ENCODE measurements at regions not wholly inside any gene's neighbourhood (a gene's known extent, or its start where the extent isn't known, plus 50 kb on each side); places are given as distances from the start of the nearest gene placed in this dataset.

DNA sequence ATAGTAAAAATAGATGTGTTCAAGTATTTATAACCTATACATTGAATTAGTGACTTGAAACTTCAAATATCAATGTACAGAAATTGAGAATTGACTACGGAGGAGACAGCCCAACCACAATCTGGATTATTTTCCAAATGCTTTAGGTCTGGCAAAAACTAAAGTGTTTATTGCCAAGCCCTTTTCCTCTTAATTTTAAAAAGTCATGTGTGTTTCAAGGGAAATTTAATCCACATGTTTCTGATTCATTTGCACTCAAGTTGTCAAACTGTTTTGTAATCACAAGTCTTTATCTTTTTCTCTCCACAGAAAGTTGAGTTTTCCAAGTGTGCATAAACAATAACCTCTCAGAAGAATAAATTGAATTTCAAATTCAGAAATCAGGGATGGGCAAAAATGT lies 350.8 kb upstream of the RSPO3 start:
- Histone ChIP-seq H4K20me1 (ENCODE audit: insufficient read depth) (no peaks in the 10 kb centered on the region), H3K9me2 (ENCODE audit: insufficient read depth) (no peaks in the 10 kb centered on the region), H3K4me3 (replicated peaks in 1 of 2; ENCODE audit: low read depth in 1 of 2, low read length in 2 of 2) (no peak overlapping the region), H2AFZ (ENCODE audit: low read depth, low read length, poor library complexity, severe bottlenecking) (no peak overlapping the region), H3K27ac (ENCODE audit: low read depth, low read length) (no peak overlapping the region), H3K4me1 (ENCODE audit: control insufficient read depth in 1 of 2, insufficient read depth in 2 of 2, low read length in 2 of 2) (no peaks in the 10 kb centered on the region), H3K9me3 (ENCODE audit: control insufficient read depth in 1 of 2, insufficient read depth in 1 of 2, low read depth in 1 of 2, low read length in 2 of 2) (no peaks in the 10 kb centered on the region), H3K4me2 (ENCODE audit: low read length) (no peak overlapping the region), H3K36me3 (ENCODE audit: control insufficient read depth in 1 of 2, insufficient read depth in 2 of 2, low read length in 2 of 2) (no peaks in the 10 kb centered on the region), H3K79me2 (ENCODE audit: insufficient read depth, low read length) (no peaks in the 10 kb centered on the region), H3K9ac (ENCODE audit: low read length) (no peak overlapping the region), H3K27me3 (ENCODE audit: insufficient read depth, low read length) (peaks cover 43% of the 10 kb centered on the region)
- TF ChIP-seq, protein P1, sequence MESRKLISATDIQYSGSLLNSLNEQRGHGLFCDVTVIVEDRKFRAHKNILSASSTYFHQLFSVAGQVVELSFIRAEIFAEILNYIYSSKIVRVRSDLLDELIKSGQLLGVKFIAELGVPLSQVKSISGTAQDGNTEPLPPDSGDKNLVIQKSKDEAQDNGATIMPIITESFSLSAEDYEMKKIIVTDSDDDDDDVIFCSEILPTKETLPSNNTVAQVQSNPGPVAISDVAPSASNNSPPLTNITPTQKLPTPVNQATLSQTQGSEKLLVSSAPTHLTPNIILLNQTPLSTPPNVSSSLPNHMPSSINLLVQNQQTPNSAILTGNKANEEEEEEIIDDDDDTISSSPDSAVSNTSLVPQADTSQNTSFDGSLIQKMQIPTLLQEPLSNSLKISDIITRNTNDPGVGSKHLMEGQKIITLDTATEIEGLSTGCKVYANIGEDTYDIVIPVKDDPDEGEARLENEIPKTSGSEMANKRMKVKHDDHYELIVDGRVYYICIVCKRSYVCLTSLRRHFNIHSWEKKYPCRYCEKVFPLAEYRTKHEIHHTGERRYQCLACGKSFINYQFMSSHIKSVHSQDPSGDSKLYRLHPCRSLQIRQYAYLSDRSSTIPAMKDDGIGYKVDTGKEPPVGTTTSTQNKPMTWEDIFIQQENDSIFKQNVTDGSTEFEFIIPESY (IDR thresholded peaks at IDR 0.05; ENCODE audit: extremely low read depth, insufficient replicate concordance, low read length): no peak
- TF ChIP-seq CTCF (IDR thresholded peaks at IDR 0.05 in 2 of 3, conservative IDR thresholded peaks at IDR 0.05 in 1 of 3; ENCODE audit: borderline replicate concordance in 1 of 3, insufficient read depth in 1 of 3, low read depth in 2 of 3, low read length in 2 of 3): no peak
- TF ChIP-seq, protein P2, sequence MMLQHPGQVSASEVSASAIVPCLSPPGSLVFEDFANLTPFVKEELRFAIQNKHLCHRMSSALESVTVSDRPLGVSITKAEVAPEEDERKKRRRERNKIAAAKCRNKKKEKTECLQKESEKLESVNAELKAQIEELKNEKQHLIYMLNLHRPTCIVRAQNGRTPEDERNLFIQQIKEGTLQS (IDR thresholded peaks at IDR 0.05): no peak
- no peak for TF ChIP-seq EZH2phosphoT487 (IDR thresholded peaks at IDR 0.05; ENCODE audit: borderline replicate concordance)
- TF ChIP-seq, protein P3, sequence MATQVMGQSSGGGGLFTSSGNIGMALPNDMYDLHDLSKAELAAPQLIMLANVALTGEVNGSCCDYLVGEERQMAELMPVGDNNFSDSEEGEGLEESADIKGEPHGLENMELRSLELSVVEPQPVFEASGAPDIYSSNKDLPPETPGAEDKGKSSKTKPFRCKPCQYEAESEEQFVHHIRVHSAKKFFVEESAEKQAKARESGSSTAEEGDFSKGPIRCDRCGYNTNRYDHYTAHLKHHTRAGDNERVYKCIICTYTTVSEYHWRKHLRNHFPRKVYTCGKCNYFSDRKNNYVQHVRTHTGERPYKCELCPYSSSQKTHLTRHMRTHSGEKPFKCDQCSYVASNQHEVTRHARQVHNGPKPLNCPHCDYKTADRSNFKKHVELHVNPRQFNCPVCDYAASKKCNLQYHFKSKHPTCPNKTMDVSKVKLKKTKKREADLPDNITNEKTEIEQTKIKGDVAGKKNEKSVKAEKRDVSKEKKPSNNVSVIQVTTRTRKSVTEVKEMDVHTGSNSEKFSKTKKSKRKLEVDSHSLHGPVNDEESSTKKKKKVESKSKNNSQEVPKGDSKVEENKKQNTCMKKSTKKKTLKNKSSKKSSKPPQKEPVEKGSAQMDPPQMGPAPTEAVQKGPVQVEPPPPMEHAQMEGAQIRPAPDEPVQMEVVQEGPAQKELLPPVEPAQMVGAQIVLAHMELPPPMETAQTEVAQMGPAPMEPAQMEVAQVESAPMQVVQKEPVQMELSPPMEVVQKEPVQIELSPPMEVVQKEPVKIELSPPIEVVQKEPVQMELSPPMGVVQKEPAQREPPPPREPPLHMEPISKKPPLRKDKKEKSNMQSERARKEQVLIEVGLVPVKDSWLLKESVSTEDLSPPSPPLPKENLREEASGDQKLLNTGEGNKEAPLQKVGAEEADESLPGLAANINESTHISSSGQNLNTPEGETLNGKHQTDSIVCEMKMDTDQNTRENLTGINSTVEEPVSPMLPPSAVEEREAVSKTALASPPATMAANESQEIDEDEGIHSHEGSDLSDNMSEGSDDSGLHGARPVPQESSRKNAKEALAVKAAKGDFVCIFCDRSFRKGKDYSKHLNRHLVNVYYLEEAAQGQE (IDR thresholded peaks at IDR 0.05; ENCODE audit: low read depth): no peak
- TF ChIP-seq ZFX (IDR thresholded peaks at IDR 0.05): no peak
- TF ChIP-seq TCF7L2 (IDR thresholded peaks at IDR 0.05; ENCODE audit: borderline replicate concordance, extremely low read depth, insufficient read depth, insufficient read length): no peak
- no peak for TF ChIP-seq SRF (IDR thresholded peaks at IDR 0.05; ENCODE audit: low read depth)
- ChIA-PET RAD21 (ENCODE audit: low non-redundant PET in 1 of 2, low total read pairs in 2 of 2, uncharacterized antibody in 2 of 2, unreplicated experiment in 2 of 2) (no interaction called here), CTCF (no interaction called here), POLR2A (no interaction called here)
- intact Hi-C loops (cut with micrococcal nuclease): no loop called here
- no TSS peak for BruUV-seq (replicated peaks)
- no peak for DNase-seq (ENCODE audit: low read depth, low spot score)
- ATAC-seq: no peak
